GM21423 (cell line): ENCODE measurements at regions not wholly inside any gene's neighbourhood (a gene's known extent, or its start where the extent isn't known, plus 50 kb on each side); places are given as distances from the start of the nearest gene placed in this dataset.

Experiments
- ATAC-seq: cut with Tn5 transposase; IDR thresholded peaks from one replicate; pipeline ENCODE4 v1.9.1; 2021; ENCODE audit warnings: mild to moderate bottlenecking, moderate library complexity; ENCODE audit not compliant: unreplicated experiment

DNA sequence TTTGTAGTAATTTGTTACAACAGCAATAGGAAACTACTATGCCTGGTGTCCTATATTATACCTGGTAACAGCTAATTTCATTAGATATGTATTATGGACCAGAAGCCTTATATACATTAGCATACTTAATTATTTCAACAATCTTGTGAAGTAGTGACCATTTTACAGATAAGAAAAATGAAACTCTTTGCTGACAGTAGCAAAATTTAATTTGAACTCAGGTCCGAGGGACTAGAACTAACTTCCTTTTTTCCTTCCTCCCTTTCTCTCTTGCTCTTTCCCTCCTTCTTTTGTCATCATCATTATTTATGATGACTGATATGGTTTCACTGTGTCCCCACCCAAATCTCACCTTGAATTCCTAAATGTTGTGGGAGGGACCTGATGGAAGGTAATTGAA, 482.0 kb downstream of the SNAPC1 start:
- no peak for ATAC-seq

DNA sequence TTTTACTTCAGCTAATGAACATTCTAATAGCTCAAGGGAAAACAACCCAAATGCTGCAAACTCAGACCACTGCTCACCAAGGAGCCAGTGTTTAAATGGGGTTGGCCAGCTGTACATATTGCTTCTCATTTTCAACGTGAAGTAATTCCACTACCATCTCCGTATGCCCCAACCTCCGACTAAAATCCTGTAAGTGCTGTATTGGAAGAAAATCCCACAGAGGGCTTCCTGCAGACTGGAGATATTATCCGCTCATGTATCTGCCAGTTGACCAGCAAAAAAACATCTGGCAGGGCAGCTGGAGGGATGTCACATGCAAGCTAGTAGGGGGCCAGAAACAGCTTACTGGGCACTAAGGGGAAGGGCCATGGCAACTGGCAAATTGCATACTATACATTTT, 485.0 kb downstream of the SNAPC1 start:
- no peak for ATAC-seq

- ATAC-seq: no peak
Observed at GRCh38 chr14:62251237-62251636, 489.0 kb downstream of the SNAPC1 start.

DNA sequence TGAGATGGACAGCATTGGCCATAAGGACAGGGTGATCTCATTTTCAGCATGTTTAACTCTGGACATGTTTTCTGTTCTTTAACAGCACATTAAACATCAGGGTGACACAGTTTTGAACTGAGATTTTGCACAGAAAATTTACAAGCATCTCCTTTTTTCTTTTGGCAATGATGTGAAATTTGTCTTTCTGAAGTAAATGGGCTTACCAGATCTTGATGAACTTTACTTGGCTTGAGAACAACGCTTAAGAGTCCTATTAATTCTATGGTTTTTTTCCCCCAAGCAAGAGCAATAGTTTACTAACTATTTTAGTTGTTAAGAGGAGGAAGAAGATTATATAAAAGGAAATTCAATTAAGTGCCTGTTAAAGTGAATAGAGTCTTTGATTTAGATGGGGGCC, 491.0 kb downstream of the SNAPC1 start:
- no peak for ATAC-seq

- no peak for ATAC-seq
Observed at GRCh38 chr14:62253911-62254310, 491.7 kb downstream of the SNAPC1 start.

DNA sequence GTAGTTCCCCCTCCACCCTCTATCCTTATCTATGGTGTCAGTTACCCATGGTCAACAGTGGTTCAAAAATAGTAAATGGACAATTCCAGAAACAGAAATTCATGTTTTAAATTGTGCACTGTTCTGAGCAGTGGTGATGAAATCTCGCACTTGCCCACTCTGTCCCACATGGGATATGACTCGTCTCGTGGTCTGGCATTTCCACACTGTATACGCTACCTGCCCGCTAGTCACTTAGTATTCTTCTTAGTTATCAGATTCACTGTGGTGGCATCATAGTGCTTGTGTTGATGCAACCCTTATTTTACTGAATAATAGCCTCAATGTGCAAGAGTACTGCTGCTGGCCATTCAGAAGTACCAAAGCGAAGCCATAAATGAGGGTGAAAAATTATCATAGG, 507.0 kb downstream of the SNAPC1 start:
- no peak for ATAC-seq

- ATAC-seq: no peak
Observed at GRCh38 chr14:62270236-62270635, 508.0 kb downstream of the SNAPC1 start.

- no peak for ATAC-seq
Observed at GRCh38 chr14:62280366-62280765, 518.1 kb downstream of the SNAPC1 start.

GRCh38 chr14:62283837-62284236, 521.6 kb downstream of the SNAPC1 start:
- no peak for ATAC-seq

DNA sequence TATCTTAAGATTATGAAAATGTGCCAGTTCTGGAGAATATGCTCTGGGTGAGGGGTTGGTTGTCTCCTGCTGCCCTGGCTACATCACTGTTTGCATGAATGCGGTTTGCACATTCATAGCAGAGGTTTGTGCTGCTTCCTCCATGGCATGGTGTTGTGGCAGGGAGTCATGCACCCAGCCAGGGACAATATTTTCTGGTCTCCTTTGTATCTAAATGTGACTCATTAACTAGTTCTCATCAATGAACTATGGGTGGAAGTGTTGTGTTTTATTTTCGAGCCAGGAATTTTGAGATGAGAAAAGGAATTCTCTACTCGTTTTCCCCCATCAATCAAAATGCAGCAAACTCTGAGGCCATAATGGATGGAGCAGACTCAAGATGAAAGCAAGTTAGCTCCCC, 527.3 kb downstream of the SNAPC1 start:
- ATAC-seq: no peak

- no peak for ATAC-seq
Observed at GRCh38 chr14:62301080-62301479, 538.9 kb downstream of the SNAPC1 start.

DNA sequence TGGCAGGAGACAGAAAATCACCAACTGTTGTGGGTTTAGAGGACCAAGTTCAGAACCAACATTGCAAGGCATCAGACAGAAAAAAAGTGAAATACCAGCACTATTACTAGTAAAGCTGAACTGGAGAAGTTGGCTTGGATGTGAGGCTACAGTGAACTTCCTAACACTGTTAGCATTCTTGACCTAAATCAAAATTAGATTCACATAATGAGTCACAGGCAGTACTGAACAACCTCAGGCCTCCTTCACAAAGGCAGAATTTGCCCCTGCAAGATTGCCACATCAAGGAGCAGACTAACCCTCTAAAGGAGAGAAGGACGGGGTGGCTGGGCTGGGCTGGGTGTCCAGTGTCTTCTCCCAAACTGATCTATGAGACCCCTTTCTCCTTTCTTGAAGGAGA, 539.7 kb downstream of the SNAPC1 start:
- no peak for ATAC-seq

GRCh38 chr14:62303437-62303836, 541.2 kb downstream of the SNAPC1 start:
- ATAC-seq: no peak

DNA sequence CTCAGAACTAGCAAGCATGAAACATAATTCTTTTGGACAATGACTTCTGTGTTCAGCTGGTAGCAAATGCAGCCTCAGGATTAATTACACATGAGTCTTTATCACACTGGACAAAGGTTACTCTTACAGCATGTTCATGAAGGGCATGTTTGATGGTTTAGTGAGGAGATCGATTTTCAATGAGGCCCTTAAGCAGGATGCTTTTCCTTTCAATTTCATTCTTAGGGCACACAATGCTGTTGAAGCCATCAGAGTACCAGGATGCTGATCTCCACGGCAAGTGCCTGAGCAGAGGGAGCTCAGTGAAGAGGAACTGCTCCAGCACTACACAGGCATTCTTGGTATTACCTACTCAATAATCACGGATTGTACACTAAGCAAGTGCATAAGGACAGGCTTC, 542.0 kb downstream of the SNAPC1 start:
- no peak for ATAC-seq

- ATAC-seq: no peak
Observed at GRCh38 chr14:62307844-62308243, 545.6 kb downstream of the SNAPC1 start.

DNA sequence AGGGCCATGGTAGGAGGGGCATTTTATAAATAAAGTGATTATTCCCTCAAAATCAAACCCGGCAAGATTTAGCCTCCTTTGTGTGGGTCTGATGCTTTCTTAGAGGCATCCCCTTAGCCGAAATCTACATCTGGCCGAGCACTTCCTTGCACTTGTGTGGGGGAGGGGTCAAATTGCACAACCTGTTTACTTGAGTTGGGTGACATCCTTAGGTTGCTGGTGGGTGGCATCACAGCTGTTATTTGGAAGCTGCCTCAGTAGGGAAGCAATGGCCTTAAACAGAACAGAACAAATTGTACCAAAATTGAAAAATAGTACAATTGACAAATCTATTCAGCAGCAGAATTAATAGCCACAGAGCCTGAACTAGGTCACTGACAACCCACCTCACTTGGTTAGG, 546.1 kb downstream of the SNAPC1 start:
- no peak for ATAC-seq

DNA sequence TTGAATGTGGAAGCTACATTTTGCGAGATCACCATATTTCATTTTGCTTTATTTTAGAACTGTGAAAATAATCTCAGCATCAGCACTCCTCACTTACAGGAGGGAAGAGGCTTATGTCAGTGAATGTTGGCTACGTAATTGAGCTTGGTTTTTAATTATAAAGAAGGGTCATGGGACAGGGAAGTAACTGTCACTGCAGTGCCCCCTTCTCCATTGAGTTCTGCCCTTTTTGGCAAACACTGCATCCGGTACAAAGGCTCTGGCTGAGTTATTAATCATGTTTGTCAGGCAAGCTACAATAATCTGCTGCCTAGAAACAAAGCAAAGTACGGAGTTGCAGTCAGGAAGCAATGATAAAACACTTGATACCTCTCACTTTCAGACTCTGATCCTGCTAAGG, 546.7 kb downstream of the SNAPC1 start:
- no peak for ATAC-seq

DNA sequence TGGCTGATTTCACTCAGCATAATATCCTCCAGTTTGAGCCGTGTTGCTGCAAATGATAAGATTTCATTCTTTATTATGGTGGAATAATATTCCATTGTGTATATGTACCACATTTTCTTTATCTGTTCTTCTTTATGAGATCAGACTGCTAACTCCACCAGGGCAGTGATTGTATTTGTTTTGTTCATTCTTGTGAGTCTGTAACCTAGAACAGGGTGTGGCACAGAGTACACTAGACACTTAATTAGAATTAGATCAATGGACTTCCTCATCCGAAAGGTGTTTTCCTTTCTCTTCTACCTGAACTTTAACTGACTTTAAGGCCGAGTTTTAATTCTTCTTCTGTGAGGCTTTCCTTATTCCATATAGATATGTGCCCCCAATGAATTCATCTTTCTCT, 551.0 kb downstream of the SNAPC1 start:
- no peak for ATAC-seq

GRCh38 chr14:62314221-62314620, 552.0 kb downstream of the SNAPC1 start:
- ATAC-seq: no peak

DNA sequence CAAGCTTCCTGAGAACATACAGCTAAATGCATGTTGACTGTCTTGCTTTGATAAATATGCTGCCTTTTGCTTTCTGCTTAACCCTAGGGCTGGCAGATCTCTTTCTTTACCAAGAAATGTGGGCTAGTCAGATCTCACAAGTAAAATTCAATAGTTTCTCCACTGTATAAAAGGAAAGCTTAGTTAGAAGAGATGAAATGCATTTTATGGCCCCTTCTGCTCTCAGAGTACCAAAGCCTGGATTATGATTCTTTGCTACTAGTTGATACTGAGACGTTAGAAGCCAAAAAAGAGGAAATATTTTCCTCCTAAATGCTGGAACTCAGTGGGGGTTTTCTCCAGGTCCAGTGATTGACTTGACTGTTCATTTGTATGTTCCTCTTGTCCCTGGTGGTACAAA, 552.7 kb downstream of the SNAPC1 start:
- no peak for ATAC-seq

DNA sequence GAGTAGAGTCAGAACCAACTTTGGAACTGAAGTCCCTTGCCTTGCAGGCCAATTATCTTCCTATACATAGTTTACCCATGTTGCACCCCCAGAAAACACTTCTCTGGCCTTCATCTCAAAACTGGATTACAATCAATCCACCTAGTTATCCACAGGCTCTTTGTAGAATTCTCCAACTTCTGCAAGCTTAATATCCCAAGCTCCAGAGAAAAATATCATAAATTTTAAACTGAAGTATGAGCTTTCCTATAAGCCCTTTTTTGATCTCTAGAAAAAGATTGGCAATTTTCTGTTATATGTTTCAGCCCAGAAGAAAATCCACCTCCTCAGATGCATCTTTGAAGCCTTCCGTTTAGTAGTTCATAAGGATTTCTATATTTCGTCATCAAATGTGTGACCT, 553.4 kb downstream of the SNAPC1 start:
- ATAC-seq: no peak

DNA sequence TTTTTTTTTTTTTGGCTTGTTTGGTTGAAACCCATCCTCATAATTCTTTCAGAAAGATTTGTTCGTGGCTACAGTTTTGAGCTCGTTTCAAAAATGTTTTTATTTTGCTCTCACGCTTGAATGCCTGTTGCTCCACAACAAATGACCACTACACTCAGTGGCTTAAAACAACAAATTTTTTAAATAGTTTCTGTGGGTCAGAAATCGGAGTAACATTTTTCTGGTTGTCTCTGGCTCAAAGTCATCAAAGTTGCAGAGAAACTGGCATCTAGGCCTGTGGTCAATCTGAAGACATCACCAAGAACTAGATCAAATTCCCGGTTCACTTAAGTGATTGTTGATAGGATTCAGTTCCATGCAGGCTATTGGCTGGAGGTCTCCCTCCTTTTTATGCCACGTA, 560.0 kb downstream of the SNAPC1 start:
- ATAC-seq: no peak

DNA sequence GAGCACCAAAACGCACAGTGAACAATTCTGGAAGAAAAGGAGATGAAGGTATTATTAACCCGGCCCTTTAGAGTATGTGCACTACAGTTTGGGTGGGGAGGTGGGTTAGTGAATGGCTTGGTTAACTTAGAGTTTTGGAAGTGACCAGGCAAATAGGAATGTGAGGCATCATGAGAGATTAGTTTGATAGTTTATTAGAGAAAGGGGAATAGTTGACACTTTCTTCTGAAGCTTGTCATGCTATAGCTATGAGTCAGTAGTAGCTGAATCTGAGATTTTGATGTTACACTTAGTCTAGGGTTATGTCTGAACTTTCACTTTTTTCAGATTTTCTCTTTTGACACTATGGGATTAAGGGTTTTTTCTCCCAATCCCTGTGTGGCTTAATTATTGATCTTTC, 567.2 kb downstream of the SNAPC1 start:
- ATAC-seq: no peak

GRCh38 chr14:62347562-62348011, 585.4 kb downstream of the SNAPC1 start:
- no peak for ATAC-seq
